ENCODE measurements at regions not wholly inside any gene's neighbourhood (a gene's known extent, or its start where the extent isn't known, plus 50 kb on each side); places are given as distances from the start of the nearest gene placed in this dataset.
"Not testable (repeated sequence)": the region's sequence is repeated elsewhere in the genome, so short reads cannot be mapped to it uniquely, and the experiment has no call there.

DNA sequence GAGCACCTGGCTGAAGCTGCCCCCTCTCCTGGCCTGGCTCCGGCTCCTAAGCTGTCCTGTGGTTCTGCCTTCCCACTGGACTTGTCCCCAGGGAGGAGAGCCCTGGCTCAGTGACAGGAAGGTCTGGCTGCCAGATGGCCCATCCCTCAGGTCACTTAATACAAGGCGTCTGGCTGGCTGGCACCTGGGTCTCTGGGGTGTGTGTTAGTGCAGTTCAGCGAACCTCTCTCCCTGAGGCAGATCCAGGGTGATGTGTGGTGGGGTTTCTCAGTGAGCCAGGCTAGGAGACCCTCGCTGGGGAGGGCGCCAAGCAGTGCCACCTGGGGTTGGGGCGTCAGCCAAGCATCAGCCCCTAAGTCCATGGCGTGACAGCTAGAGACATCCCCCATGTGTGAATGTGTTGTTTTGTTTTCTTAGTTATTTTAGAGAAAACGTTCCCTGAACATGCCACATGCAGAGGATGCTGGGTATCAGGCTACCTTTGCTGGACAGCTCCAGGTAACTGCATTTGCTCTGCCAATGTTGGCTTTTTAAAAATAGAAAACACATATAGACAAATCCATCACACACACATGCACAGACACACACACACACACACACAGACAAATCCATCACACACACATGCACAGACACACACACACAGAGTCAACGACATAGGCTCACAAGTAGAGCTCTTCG is 56.4 kb upstream of the LRPAP1 start:
- H3K4me3 ChIP-seq; DNase-seq; H3K9me3 ChIP-seq; intact Hi-C loops (cut with DNase I); H3K36me3 ChIP-seq; H3K27ac ChIP-seq; H3K27me3 ChIP-seq; H3K4me1 ChIP-seq (ENCODE audit: insufficient read depth): not testable (repeated sequence)
- 37 to 63% (median 47%) methylated on average over 8 to 9 of the region's 10 CpGs for WGBS, 3 donors

- H3K36me3 ChIP-seq; H3K27me3 ChIP-seq; intact Hi-C loops (cut with DNase I); H3K4me3 ChIP-seq; H3K4me1 ChIP-seq (ENCODE audit: insufficient read depth); H3K27ac ChIP-seq; H3K9me3 ChIP-seq; DNase-seq: not testable (repeated sequence)
- WGBS, 3 donors: 88 to 92% (median 91%) methylated on average over 7 to 10 of the region's 10 CpGs
Measured at GRCh38 chr4:3586596-3586995, 54.4 kb upstream of the LRPAP1 start.

GRCh38 chr4:3585567-3585966 is 53.3 kb upstream of the LRPAP1 start:
- H3K27me3 ChIP-seq; H3K4me3 ChIP-seq; H3K9me3 ChIP-seq; H3K4me1 ChIP-seq (ENCODE audit: insufficient read depth); intact Hi-C loops (cut with DNase I); H3K36me3 ChIP-seq; DNase-seq; H3K27ac ChIP-seq: not testable (repeated sequence)
- WGBS, 3 donors: 16 to 21% (median 17%) methylated on average over 7 of the region's 7 CpGs

DNA sequence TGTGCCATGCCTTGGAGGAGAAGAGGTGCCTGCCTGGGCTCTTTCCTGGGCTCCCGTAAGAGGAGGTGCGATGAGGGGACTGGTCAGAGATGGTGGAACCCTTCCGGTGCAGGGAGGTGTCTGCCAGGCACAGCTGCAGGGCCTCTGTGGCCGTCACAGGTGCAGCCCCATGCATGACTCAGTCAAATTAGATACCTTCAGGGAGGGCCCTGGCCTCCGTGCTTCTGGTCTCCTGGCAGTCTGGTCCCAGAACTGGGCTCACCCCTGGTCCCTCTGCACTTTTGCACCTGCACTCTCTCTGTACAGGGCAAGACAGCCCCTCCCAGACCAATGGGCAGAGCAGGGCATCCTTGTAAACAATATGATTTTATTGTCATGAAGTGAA is 49.9 kb upstream of the LRPAP1 start:
- no peaks in the 10 kb centered on the region for H3K4me1 ChIP-seq (ENCODE audit: insufficient read depth)
- H3K9me3 ChIP-seq: no peaks in the 10 kb centered on the region
- 74 to 81% (median 78%) methylated on average over 5 of the region's 5 CpGs for WGBS, 3 donors
- no peak overlapping the region for H3K4me3 ChIP-seq
- TF ChIP-seq EP300 (IDR thresholded peaks at IDR 0.05) (no peak), CTCF (IDR thresholded peaks at IDR 0.05) (no peak), POLR2A (IDR thresholded peaks at IDR 0.05) (no peak)
- DNase-seq: no peak
- no peak overlapping the region for H3K27ac ChIP-seq
- no peaks in the 10 kb centered on the region for H3K36me3 ChIP-seq
- H3K27me3 ChIP-seq: no peaks in the 10 kb centered on the region
- intact Hi-C loops (cut with DNase I): no loop called here

All from ovary (tissue), 7 donors.